Fibroblast of lung (primary cell): ENCODE measurements at regions not wholly inside any gene's neighbourhood (a gene's known extent, or its start where the extent isn't known, plus 50 kb on each side); places are given as distances from the start of the nearest gene placed in this dataset.
A peak's percentile ranks its signal among the peaks of the same experiment; 100 is the strongest.

Source experiments
- DNase-seq, 2 donors: peaks; one replicate each; pipeline versions ENCODE4 v3.0.0 to v3.0.0-alpha.2; 2010; ENCODE audit warnings: low read depth in 2 of 2
- H2AFZ ChIP-seq: 2 replicates; pipeline ENCODE4 v1.5.1; 2012; ENCODE audit warnings: low read length, control low read depth, inconsistent platforms
- H3K27ac ChIP-seq: 2 replicates; pipeline ENCODE4 v1.5.1; 2011; ENCODE audit warnings: low read length, control low read depth; ENCODE audit not compliant: insufficient read depth
- H3K27me3 ChIP-seq: 2 replicates; pipeline ENCODE4 v1.5.1; 2011; ENCODE audit warnings: mild to moderate bottlenecking, low read length; ENCODE audit not compliant: control insufficient read depth, insufficient read depth
- H3K36me3 ChIP-seq: 2 replicates; pipeline ENCODE4 v1.5.1; 2011; ENCODE audit warnings: low read length; ENCODE audit not compliant: control insufficient read depth, insufficient read depth
- H3K4me1 ChIP-seq: 2 replicates; pipeline ENCODE4 v1.5.1; 2011; ENCODE audit warnings: low read length; ENCODE audit not compliant: control insufficient read depth, insufficient read depth; ENCODE audit errors: extremely low read depth
- H3K4me2 ChIP-seq: 2 replicates; pipeline ENCODE4 v1.5.1; 2011; ENCODE audit warnings: low read length, control low read depth; ENCODE audit not compliant: insufficient read depth; ENCODE audit errors: extremely low read depth
- H3K4me3 ChIP-seq, 4 experiments: fragments of 200-600 bp in 1 of 4; sonication (generic) in 1 of 4; replicated peaks in 1 of 4; 2 replicates each; pipeline ENCODE4 v1.5.1; 2011 to 2016; ENCODE audit warnings: low read length in 4 of 4, low read depth in 3 of 4, mild to moderate bottlenecking in 3 of 4, control low read depth in 2 of 4, inconsistent platforms in 1 of 4, mixed read lengths in 1 of 4; ENCODE audit not compliant: insufficient read depth in 1 of 4; ENCODE audit errors: control extremely low read depth in 1 of 4
- H3K79me2 ChIP-seq: 2 replicates; pipeline ENCODE4 v1.5.1; 2012; ENCODE audit warnings: mild to moderate bottlenecking, low read length, inconsistent platforms; ENCODE audit not compliant: control insufficient read depth, insufficient read depth
- H3K9ac ChIP-seq: 2 replicates; pipeline ENCODE4 v1.5.1; 2011; ENCODE audit warnings: mild to moderate bottlenecking, low read length, control low read depth; ENCODE audit not compliant: insufficient read depth
- H3K9me3 ChIP-seq: 2 replicates; pipeline ENCODE4 v1.5.1; 2012; ENCODE audit warnings: low read depth, low read length; ENCODE audit not compliant: control insufficient read depth, insufficient read depth
- H4K20me1 ChIP-seq: 2 replicates; pipeline ENCODE4 v1.5.1; 2011; ENCODE audit warnings: low read length; ENCODE audit not compliant: control insufficient read depth, insufficient read depth; ENCODE audit errors: extremely low read depth
- CTCF ChIP-seq, 2 donors: IDR thresholded peaks in 1 of 2; conservative IDR thresholded peaks in 1 of 2; 1 replicate in 1 of 2; 2 replicates in 1 of 2; pipeline ENCODE4 v1.5.1; 2011 to 2012; ENCODE audit warnings: low read length in 2 of 2, control low read depth in 1 of 2, inconsistent platforms in 1 of 2, low read depth in 1 of 2, mild to moderate bottlenecking in 1 of 2
- EZH2 ChIP-seq: IDR thresholded peaks from 2 replicates; pipeline ENCODE4 v1.5.1; 2012; ENCODE audit warnings: low read length, control low read depth, mild to moderate bottlenecking; ENCODE audit errors: missing control alignments

GRCh38 chr6:71107911-71108420 is 151.1 kb upstream of the B3GAT2 start:
- H3K79me2 ChIP-seq: no peaks in the 10 kb centered on the region
- no peaks in the 10 kb centered on the region for H3K27me3 ChIP-seq
- peak overlapping the region; percentile 37 for H3K27ac ChIP-seq
- H3K36me3 ChIP-seq: no peaks in the 10 kb centered on the region
- H3K9ac ChIP-seq: no peak overlapping the region
- peak overlapping the region; percentile 78 for H3K4me2 ChIP-seq
- H3K4me1 ChIP-seq: peaks cover 2% of the 10 kb centered on the region
- no peak for TF ChIP-seq EZH2
- H3K9me3 ChIP-seq: no peaks in the 10 kb centered on the region
- H2AFZ ChIP-seq: peak overlapping the region; percentile 77
- H4K20me1 ChIP-seq: no peaks in the 10 kb centered on the region
- peak overlapping the region; percentile 29 to 57 (median 38) for H3K4me3 ChIP-seq
- DNase-seq: peak; percentile 74 to 92

- Histone ChIP-seq H3K4me3 (no peak overlapping the region), H3K27me3 (no peaks in the 10 kb centered on the region), H3K9me3 (no peaks in the 10 kb centered on the region), H2AFZ (no peak overlapping the region), H3K79me2 (no peaks in the 10 kb centered on the region), H3K27ac (no peak overlapping the region), H3K36me3 (no peaks in the 10 kb centered on the region), H3K4me2 (no peak overlapping the region), H4K20me1 (no peaks in the 10 kb centered on the region), H3K9ac (no peak overlapping the region), H3K4me1 (no peaks in the 10 kb centered on the region)
- DNase-seq: no peak
- TF ChIP-seq EZH2: no peak
- TF ChIP-seq CTCF (conservative IDR thresholded peaks at IDR 0.05 in 1 of 2, IDR thresholded peaks at IDR 0.05 in 1 of 2; ENCODE audit: low read depth in 1 of 2, low read length in 2 of 2): no peak
Observed at GRCh38 chr6:71114544-71114943, 157.7 kb upstream of the B3GAT2 start.

- H3K36me3 ChIP-seq: no peaks in the 10 kb centered on the region
- TF ChIP-seq EZH2 (no peak), CTCF (conservative IDR thresholded peaks at IDR 0.05 in 1 of 2, IDR thresholded peaks at IDR 0.05 in 1 of 2; ENCODE audit: low read depth in 1 of 2, low read length in 2 of 2) (no peak)
- no peak overlapping the region for H3K4me2 ChIP-seq
- H3K9me3 ChIP-seq: no peaks in the 10 kb centered on the region
- no peaks in the 10 kb centered on the region for H3K79me2 ChIP-seq
- H3K27me3 ChIP-seq: no peaks in the 10 kb centered on the region
- no peak overlapping the region for H2AFZ ChIP-seq
- H3K4me3 ChIP-seq: no peak overlapping the region
- DNase-seq: no peak
- H4K20me1 ChIP-seq: no peaks in the 10 kb centered on the region
- H3K9ac ChIP-seq: no peak overlapping the region
- H3K4me1 ChIP-seq: no peaks in the 10 kb centered on the region
- H3K27ac ChIP-seq: no peak overlapping the region
Observed at GRCh38 chr6:71114986-71115385, 158.1 kb upstream of the B3GAT2 start.
